Lower lobe of right lung (tissue), 2 donors: ENCODE measurements at regions not wholly inside any gene's neighbourhood (a gene's known extent, or its start where the extent isn't known, plus 50 kb on each side); places are given as distances from the start of the nearest gene placed in this dataset.

Source experiments
- ATAC-seq, 2 donors: fragments of 200-7000 bp; cut with Tn5 transposase; one replicate each; pipeline ENCODE4 v1.9.1; 2020 to 2022; ENCODE audit warnings: mild to moderate bottlenecking in 2 of 2, moderate library complexity in 2 of 2
- DNase-seq: peaks from one replicate; pipeline ENCODE4 v3.0.0-alpha.2; 2020
- H3K27ac ChIP-seq: fragments of 200-600 bp; one replicate; pipeline ENCODE4 v1.8.0; 2022
- H3K27me3 ChIP-seq: fragments of 200-600 bp; one replicate; pipeline ENCODE4 v1.8.0; 2022; ENCODE audit warnings: low read depth
- H3K36me3 ChIP-seq: fragments of 200-600 bp; one replicate; pipeline ENCODE4 v1.8.0; 2022; ENCODE audit warnings: mild to moderate bottlenecking
- H3K4me1 ChIP-seq: fragments of 200-600 bp; one replicate; pipeline ENCODE4 v1.8.0; 2022
- H3K4me3 ChIP-seq: fragments of 200-600 bp; one replicate; pipeline ENCODE4 v1.8.0; 2022; ENCODE audit warnings: mild to moderate bottlenecking
- H3K9me3 ChIP-seq: fragments of 200-600 bp; one replicate; pipeline ENCODE4 v1.8.0; 2022
- intact Hi-C: fragments of 100-400 bp; cut with DNase I; formaldehyde crosslinking; loops from one replicate; pipeline ENCODE4 v1.11.0; 2022
- TF ChIP-seq, protein P1 (sequence below): fragments of 200-600 bp; IDR thresholded peaks from one replicate; pipeline ENCODE4 v1.8.0; 2022; ENCODE audit warnings: antibody characterized with exemption, mild to moderate bottlenecking
- donor health status: DM: no; HTN: yes; CAD: no; lungs with severe emphysema.

DNA sequence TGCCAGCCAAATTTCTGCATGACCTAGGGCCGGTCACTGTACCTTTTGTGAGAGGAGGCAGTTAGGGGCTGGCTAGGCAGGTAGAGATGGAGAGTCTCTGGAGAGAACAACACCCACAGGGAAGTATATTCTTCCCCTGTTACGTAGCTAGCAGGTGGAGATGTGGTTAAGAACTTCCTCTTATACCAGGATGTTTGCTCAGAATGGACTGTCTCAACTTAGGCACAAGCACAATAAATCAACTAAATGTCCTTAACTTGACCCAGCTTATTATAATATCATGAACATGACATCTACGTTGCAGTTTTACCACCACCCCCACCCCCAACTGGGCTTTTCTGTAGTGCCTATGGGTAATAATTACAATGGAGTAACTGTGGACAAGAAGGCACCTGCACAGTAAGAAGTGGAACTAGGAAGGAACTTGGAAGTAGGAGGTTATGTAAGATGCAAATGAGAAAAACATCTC is 60.7 kb upstream of the MPEG1 start:
- Histone ChIP-seq H3K27me3 (no peaks in the 10 kb centered on the region), H3K4me3 (no peak overlapping the region), H3K27ac (no peak overlapping the region), H3K4me1 (peaks cover 5% of the 10 kb centered on the region), H3K36me3 (no peaks in the 10 kb centered on the region), H3K9me3 (no peaks in the 10 kb centered on the region)
- TF ChIP-seq, protein P1, sequence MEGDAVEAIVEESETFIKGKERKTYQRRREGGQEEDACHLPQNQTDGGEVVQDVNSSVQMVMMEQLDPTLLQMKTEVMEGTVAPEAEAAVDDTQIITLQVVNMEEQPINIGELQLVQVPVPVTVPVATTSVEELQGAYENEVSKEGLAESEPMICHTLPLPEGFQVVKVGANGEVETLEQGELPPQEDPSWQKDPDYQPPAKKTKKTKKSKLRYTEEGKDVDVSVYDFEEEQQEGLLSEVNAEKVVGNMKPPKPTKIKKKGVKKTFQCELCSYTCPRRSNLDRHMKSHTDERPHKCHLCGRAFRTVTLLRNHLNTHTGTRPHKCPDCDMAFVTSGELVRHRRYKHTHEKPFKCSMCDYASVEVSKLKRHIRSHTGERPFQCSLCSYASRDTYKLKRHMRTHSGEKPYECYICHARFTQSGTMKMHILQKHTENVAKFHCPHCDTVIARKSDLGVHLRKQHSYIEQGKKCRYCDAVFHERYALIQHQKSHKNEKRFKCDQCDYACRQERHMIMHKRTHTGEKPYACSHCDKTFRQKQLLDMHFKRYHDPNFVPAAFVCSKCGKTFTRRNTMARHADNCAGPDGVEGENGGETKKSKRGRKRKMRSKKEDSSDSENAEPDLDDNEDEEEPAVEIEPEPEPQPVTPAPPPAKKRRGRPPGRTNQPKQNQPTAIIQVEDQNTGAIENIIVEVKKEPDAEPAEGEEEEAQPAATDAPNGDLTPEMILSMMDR: no peak
- DNase-seq (no peak), ATAC-seq (peak; percentile 63 to 87)
- intact Hi-C loops: no loop called here

DNA sequence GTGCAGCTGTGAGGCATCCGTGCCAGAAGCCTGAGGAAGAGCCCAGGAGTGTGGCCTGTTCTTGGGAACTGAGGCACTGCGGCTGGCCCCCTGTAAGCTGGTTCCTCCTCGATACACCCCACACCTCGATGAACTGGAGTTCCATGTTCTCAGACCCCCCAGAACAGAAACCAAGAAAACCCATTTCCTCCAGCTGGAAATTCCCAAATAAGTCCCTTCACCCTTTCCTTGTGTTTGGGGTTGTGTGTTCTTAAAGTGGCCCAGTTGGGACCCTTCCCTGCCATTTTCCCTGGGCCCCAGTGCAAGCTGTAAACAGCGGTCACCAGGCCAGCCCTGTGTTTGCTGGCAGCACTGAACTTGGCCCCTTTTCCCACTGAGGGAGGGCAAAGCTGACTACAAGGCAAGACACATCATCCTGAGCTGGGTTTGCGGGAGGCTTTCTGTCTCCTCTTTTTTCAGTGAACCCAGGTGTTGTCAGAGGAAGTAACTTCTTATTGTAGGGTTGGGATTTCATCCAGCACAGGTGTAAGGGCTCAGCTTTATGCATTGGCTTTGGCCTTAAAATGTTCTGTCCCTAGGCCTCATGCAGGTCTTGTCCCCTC is 60.1 kb upstream of the MPEG1 start:
- no peaks in the 10 kb centered on the region for H3K36me3 ChIP-seq
- no peaks in the 10 kb centered on the region for H3K9me3 ChIP-seq
- intact Hi-C loops: no loop called here
- DNase-seq (no peak), ATAC-seq (no peak)
- H3K27ac ChIP-seq: no peak overlapping the region
- H3K4me1 ChIP-seq: peaks cover 5% of the 10 kb centered on the region
- H3K27me3 ChIP-seq: no peaks in the 10 kb centered on the region
- TF ChIP-seq, protein P1: no peak
- no peak overlapping the region for H3K4me3 ChIP-seq

DNA sequence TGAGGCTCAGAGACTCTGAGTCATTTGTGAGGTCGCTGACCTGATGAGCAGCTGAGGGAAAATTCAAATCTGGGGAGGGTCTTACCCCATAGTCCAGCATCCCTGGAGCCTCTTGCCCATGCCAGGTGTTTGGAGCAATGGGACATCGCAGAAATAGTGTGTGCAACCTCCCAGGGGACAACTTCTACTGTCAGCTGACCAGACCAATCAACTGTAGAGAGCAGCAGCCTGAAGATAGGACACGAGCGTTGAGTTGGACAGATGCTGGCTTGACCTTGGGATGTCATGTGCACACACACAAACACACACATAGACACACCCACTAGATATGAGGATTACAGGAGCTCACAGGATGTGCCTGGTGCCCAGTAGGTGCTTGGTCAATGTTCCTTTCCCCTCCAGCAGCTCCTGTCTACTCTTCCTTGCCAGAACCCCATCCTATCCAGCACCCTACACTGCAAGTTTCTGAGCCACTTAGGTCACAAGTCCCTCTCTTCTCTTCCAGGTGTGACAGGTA is 59.1 kb upstream of the MPEG1 start:
- Histone ChIP-seq H3K9me3 (no peaks in the 10 kb centered on the region), H3K27ac (no peak overlapping the region), H3K4me1 (peaks cover 5% of the 10 kb centered on the region), H3K36me3 (no peaks in the 10 kb centered on the region), H3K4me3 (no peak overlapping the region), H3K27me3 (no peaks in the 10 kb centered on the region)
- DNase-seq (no peak), ATAC-seq (no peak)
- TF ChIP-seq, protein P1: no peak
- intact Hi-C loops: no loop called here

DNA sequence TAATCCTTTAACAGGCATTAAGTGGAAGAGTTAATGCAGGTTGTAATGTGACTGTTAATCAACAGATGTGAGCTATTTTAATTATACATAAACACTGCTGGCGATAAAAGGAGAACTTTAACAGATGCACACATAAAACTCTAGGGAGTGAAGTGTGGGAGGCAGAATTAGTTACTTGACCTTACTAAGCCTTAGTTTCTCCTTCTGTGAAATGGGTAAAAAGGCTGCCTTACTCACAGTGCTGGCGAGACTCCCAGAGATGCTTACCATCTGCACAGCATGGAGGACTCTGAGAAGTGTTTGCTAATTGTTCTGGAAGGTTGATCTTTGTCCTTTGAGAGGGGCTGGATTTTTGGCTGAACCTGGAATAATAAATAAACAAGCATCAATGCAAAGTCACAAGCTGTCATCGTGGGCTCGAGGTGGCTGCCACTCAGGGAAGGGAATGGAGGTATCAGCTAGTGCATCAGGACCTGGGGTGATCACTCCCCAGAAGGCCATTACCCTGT is 58.6 kb upstream of the MPEG1 start:
- TF ChIP-seq, protein P1: no peak
- no peaks in the 10 kb centered on the region for H3K27me3 ChIP-seq
- intact Hi-C loops: no loop called here
- H3K9me3 ChIP-seq: no peaks in the 10 kb centered on the region
- H3K4me3 ChIP-seq: no peak overlapping the region
- no peak for DNase-seq
- no peak overlapping the region for H3K27ac ChIP-seq
- no peaks in the 10 kb centered on the region for H3K36me3 ChIP-seq
- no peak for ATAC-seq
- H3K4me1 ChIP-seq: peaks cover 5% of the 10 kb centered on the region

DNA sequence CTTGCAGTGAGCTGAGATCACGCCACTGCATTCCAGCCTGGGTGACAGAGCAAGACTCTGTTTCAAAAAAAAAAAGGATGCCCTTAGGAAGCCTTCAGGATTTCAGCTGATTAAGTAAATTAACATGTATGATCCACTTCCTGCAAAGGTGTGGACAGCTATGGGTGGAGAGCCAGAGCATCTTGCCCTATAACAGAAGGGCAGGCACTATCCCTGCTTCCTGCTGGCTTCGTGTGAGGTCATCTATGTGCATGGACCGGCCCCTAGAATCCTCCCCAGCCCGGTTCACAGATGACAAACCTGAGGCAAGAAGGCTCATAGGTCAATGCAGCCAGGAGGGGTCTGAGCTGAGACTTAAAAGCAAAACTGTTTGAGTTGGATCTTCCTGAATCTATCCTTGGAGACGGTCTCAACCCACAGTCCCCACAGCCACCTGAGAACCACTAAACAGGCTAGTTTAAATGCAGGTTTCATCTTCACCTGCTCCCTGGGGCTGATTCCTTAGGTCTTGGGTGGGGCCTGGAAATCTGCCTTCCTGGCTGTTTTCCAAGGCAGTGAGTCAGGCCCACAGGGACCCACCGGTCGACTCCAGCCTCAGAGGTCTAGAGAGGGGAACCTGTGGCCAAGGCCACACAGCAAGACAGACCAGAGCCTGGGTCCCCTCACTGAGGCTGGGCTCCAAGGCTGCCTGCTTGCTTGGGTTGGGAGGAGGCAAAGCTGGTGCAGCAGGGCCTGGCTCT is 55.2 kb upstream of the MPEG1 start:
- no peaks in the 10 kb centered on the region for H3K4me1 ChIP-seq
- intact Hi-C loops: no loop called here

More for the DNA sequence above, 55.2 kb upstream of the MPEG1 start:
- no peaks in the 10 kb centered on the region for H3K27me3 ChIP-seq
- H3K36me3 ChIP-seq: no peaks in the 10 kb centered on the region
- ATAC-seq: no peak
- no peak overlapping the region for H3K4me3 ChIP-seq
- no peaks in the 10 kb centered on the region for H3K9me3 ChIP-seq
- DNase-seq: no peak
- TF ChIP-seq, protein P1: no peak
- H3K27ac ChIP-seq: no peak overlapping the region
